ENCODE measurements at regions not wholly inside any gene's neighbourhood (a gene's known extent, or its start where the extent isn't known, plus 50 kb on each side); places are given as distances from the start of the nearest gene placed in this dataset.

DNA sequence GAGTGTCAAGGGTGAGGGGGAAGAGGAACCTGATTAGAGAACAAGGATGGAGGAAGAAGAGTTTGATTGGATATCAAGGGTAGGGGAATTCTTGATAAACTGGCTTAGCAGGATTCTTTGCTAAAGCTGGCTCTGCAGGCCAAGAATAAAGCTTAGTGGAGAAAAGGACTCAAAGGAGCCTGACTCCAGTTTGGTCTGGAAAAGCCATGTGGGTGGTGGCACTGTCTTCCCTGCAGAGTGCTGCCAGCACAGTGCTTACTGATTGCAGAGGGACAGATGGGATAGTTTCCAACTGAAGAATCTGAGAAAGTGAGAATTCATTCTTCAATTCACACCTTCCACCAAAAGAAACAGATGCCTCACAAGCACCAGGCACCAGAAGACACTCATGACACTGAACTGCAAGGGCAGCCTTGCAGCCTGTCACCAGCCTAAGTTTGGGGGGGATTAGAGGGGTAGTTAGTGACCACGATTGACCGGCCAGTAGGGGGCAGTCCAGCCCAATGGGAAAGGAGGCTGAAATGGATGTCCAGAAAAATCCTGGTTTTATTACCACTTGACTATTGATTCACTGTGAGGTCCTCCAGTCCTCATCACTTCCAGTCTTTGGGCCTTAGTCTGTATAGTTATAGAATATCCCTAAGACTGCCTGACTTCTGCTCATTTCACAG, 334.5 kb downstream of the SMAD2 start:
- H3K36me3 ChIP-seq, result no peaks in the 10 kb centered on the region
- no peak overlapping the region for H3K4me3 ChIP-seq
- peaks cover 0 to 3% of the 10 kb centered on the region in 2 donors for H3K9me3 ChIP-seq
- no peak for DNase-seq (ENCODE audit: low spot score in 2 of 2)
- H3K4me1 ChIP-seq, result no peaks in the 10 kb centered on the region
- H3K27me3 ChIP-seq, result no peaks in the 10 kb centered on the region
- TF ChIP-seq, protein P1, sequence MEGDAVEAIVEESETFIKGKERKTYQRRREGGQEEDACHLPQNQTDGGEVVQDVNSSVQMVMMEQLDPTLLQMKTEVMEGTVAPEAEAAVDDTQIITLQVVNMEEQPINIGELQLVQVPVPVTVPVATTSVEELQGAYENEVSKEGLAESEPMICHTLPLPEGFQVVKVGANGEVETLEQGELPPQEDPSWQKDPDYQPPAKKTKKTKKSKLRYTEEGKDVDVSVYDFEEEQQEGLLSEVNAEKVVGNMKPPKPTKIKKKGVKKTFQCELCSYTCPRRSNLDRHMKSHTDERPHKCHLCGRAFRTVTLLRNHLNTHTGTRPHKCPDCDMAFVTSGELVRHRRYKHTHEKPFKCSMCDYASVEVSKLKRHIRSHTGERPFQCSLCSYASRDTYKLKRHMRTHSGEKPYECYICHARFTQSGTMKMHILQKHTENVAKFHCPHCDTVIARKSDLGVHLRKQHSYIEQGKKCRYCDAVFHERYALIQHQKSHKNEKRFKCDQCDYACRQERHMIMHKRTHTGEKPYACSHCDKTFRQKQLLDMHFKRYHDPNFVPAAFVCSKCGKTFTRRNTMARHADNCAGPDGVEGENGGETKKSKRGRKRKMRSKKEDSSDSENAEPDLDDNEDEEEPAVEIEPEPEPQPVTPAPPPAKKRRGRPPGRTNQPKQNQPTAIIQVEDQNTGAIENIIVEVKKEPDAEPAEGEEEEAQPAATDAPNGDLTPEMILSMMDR (IDR thresholded peaks at IDR 0.05), result no peak
- H3K27ac ChIP-seq, result no peak overlapping the region
- intact Hi-C loops (cut with DNase I), result no loop called here

DNA sequence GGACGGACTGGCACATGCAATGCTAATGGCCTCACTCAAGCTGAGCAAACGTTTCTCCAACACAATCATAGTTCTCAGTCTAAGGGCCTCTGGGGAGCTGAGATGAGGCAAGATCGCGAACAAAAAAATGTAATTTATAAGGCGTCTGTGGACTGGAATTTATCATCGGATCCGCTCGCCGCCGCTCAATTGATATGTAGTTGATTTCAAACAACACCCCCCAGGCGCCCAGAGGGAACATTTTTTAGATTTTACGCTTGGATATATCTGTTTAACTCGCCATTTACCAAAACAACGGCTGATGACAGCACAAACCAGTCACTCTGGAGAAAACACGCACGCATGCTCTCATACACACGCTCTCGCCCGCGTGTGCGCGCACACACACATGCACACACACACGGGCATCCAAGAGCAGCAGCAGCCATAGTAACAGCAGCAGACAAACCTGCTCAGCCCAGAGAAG, 335.8 kb downstream of the SMAD2 start:
- H3K9me3 ChIP-seq, result peaks cover 0 to 3% of the 10 kb centered on the region in 2 donors
- TF ChIP-seq, protein P1 (IDR thresholded peaks at IDR 0.05), result no peak
- H3K4me1 ChIP-seq, result no peaks in the 10 kb centered on the region
- no peak overlapping the region for H3K4me3 ChIP-seq
- no peak for DNase-seq (ENCODE audit: low spot score in 2 of 2)
- H3K36me3 ChIP-seq, result no peaks in the 10 kb centered on the region
- intact Hi-C loops (cut with DNase I), result no loop called here
- no peaks in the 10 kb centered on the region for H3K27me3 ChIP-seq
- H3K27ac ChIP-seq, result no peak overlapping the region

DNA sequence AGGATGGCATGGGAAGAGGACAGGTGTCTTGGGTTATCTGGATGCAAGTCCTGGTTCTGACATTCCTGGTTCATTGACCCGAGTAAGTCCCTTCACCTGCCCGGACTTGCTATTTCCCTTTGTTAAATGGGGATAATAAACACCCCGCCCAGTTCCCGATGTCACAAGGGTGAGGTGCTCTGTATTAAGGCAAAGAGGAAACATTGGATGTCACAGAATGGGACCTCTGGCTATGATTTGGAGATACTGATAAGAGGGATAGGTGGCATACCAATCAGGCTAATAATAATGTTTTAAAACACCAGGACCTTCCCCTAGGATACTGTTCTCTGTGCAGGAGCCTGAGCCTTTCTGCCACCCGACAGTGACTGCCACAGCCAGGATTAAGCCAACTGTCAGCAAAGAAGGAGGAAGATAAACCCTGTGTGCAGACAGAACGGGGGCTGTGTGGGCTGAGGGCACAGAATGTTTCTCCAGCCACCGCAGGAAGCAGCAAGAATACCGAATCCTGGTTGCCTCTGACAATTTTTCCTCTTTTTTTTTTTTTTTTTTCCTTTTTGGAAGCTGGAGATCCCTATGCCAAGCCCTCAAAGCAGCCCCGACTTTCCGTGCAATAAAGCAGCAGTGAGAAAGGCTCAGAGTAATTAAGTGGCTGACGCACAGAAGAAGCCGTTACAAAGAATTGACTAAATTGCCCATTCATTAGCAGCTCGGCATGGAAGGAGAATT, 336.6 kb downstream of the SMAD2 start:
- TF ChIP-seq, protein P1 (IDR thresholded peaks at IDR 0.05), result no peak
- no peaks in the 10 kb centered on the region for H3K27me3 ChIP-seq
- H3K4me3 ChIP-seq, result no peak overlapping the region
- DNase-seq (ENCODE audit: low spot score in 2 of 2), result no peak
- H3K9me3 ChIP-seq, result peaks cover 0 to 3% of the 10 kb centered on the region in 2 donors
- H3K36me3 ChIP-seq, result no peaks in the 10 kb centered on the region
- intact Hi-C loops (cut with DNase I), result no loop called here
- H3K27ac ChIP-seq, result no peak overlapping the region
- no peaks in the 10 kb centered on the region for H3K4me1 ChIP-seq

DNA sequence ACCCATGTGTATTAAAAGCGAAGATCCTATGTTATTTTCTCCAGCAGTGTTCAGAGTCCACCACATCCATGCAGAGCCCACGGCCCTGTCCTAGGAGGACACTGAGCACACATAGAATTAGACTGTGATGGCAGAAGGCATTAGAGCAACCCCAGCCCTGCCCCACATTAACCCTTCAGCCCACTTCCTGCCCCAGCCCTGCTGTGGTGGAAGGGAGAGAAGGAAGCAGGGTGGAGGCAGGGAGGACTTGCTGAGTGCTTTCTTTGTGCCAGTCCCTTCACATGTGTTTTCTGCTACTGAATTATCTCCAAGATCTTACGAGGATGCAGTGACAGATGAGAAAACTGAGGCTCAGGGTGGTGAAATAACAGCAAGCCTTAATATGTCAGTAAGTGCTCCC, 339.0 kb downstream of the SMAD2 start:
- peaks cover 0 to 3% of the 10 kb centered on the region in 2 donors for H3K9me3 ChIP-seq
- no peaks in the 10 kb centered on the region for H3K27me3 ChIP-seq
- H3K27ac ChIP-seq, result no peak overlapping the region
- H3K4me3 ChIP-seq, result no peak overlapping the region
- H3K4me1 ChIP-seq, result no peaks in the 10 kb centered on the region
- intact Hi-C loops (cut with DNase I), result no loop called here
- H3K36me3 ChIP-seq, result no peaks in the 10 kb centered on the region
- TF ChIP-seq, protein P1 (IDR thresholded peaks at IDR 0.05), result no peak
- no peak for DNase-seq (ENCODE audit: low spot score in 2 of 2)

DNA sequence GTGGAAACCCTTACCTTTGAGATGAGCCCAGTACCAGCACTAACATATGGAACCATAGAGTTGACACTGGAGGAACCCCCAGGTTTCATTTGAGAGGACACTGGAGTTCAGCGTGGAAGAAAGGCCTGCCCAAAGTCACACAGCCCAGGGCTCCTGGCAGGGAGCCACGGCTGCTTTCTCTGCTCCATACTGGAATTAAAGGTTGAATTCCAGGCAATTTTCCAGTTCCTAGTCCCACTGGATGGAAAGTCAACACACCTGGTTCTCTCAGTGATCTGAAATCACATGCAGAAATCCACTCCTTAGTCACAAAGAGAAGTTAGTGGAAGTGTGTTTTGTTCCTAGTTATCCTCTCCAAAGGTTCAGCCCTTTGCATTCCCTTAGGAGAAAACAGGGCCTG, 336.1 kb upstream of the SKOR2 start:
- Histone ChIP-seq H3K9me3 (no peaks in the 10 kb centered on the region), H3K27me3 (no peaks in the 10 kb centered on the region), H3K4me1 (no peaks in the 10 kb centered on the region), H3K4me3 (no peak overlapping the region), H3K36me3 (no peaks in the 10 kb centered on the region), H3K27ac (no peak overlapping the region)
- intact Hi-C loops (cut with DNase I), result no loop called here
- DNase-seq (ENCODE audit: low spot score in 2 of 2), result no peak
- TF ChIP-seq, protein P1 (IDR thresholded peaks at IDR 0.05), result no peak

Data from ascending aorta (tissue), 2 donors.